Jurkat, Clone E6-1 (cell line): ENCODE measurements at regions not wholly inside any gene's neighbourhood (a gene's known extent, or its start where the extent isn't known, plus 50 kb on each side); places are given as distances from the start of the nearest gene placed in this dataset.
"Not testable (repeated sequence)": the region's sequence is repeated elsewhere in the genome, so short reads cannot be mapped to it uniquely, and the experiment has no call there.

ENCODE experiments used
- DNase-seq: peaks from one replicate; pipeline ENCODE4 v3.0.0-alpha.2; 2011; ENCODE audit warnings: low read depth, low spot score
- H3K4me3 ChIP-seq: 2 replicates; pipeline ENCODE4 v1.5.1; 2011; ENCODE audit warnings: mild to moderate bottlenecking, low read length, control low read depth, moderate library complexity

GRCh38 chr2:192718340-192718739 is 523.6 kb upstream of the TMEFF2 start:
- H3K4me3 ChIP-seq, result no peak overlapping the region
- DNase-seq, result no peak

DNA sequence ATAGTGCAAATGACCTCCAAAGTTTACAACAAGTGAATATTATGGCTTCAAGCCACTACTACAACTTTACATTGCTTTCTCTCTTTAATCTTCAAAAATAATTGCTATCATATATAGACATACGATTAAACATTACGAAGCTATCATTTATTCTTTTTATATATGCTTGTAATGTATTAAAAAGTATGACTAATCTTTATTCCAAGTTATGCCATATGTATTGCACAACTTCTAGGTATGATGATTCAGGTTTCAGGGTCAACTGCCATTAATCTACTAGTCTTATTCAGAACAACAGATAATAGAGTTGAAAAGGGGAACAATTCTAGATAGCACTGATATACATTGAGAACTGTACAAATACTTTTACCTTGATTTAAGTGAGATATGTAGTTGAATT is 506.2 kb upstream of the TMEFF2 start:
- no peak for DNase-seq
- no peak overlapping the region for H3K4me3 ChIP-seq

DNA sequence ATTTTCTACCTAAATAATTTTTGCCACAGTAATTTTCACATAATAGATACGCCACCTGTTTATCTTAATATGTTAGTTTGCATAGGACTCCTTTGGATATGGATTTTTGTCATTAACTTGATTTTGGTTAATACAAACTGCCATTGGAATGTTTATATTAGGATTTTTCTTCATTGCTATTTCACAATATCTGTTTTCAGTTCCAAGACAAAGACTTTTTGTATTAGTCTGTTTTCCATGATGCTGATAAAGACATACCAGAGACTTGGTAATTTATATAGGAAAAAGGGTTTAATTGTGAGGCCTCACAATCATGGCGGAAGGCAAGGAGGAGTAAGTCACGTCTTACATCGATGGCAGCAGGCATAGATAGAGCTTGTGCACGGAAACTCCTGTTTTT is 503.1 kb upstream of the TMEFF2 start:
- DNase-seq, result no peak
- no peak overlapping the region for H3K4me3 ChIP-seq

GRCh38 chr2:192696857-192697256 is 502.1 kb upstream of the TMEFF2 start:
- no peak for DNase-seq
- H3K4me3 ChIP-seq, result no peak overlapping the region

- no peak for DNase-seq
- H3K4me3 ChIP-seq, result no peak overlapping the region
Measured at GRCh38 chr2:192687015-192687414, 492.3 kb upstream of the TMEFF2 start.

- not testable (repeated sequence) for DNase-seq, H3K4me3 ChIP-seq
Measured at GRCh38 chr2:192682511-192682910, 487.8 kb upstream of the TMEFF2 start.

GRCh38 chr2:192675681-192676080 is 480.9 kb upstream of the TMEFF2 start:
- H3K4me3 ChIP-seq, result no peak overlapping the region
- no peak for DNase-seq

DNA sequence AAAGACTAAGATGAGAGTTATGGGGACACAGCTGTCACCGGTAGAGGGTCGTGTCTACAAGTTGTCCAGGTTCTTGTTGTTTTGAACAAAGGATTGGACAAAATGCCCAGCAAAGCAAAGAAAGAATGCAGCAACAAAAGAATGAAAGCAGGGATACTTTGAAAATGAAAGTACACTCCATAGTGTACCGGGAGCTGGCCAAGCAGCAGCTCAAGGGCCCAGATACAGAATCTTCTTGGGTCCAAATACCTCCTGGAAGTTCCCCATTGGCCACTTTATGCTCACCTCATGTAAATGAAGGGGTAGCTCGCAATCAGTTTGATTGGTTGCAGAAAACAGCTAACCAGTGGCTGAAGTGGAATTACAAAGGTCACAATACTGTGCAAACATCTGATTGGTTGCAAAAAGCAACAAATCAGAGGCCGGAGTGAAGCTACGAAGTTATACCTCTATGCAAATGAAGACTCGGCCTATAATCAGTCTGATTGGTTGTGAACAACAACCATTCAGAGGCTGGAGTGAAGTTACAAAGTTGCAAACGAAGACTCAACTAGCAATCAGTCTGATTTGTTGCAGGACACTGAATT is 474.9 kb upstream of the TMEFF2 start:
- H3K4me3 ChIP-seq, result no peak overlapping the region
- DNase-seq, result no peak

DNA sequence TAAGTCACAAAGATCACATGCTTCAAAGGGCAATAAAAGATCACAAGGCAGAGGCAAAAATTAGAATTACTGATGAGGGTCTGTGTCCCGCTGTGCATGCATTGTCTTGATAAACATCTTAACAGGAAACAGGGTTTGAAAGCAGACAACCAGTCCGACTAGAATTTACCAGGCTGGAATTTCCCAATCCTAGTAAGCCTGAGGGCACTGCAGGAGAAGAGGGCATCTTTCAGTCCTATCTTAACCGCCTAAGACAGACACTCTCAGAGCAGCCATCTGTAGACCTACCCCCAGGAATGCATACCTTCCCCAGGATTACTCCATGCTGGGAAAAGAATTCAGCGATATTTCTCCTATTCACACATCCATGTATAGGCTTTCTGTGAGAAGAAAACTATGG is 465.8 kb upstream of the TMEFF2 start:
- not testable (repeated sequence) for DNase-seq

DNA sequence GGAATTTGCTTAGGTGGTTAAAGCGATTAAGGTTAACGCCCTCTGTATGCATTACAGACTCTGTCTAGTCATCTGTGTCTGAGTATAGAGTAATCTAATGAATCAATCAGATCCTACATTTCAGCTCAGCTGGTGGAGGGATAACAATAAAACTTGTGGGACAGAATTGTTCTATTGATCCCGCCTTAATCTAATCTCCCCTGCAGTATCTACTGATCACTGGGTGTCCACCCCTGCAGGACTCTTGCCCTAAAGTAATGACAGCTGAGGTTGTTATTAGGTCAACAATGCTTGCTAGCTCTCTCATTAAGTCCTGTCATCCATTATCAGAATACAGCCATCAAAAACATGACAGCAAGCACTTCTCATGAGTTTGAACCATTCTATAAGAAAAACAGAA is 462.6 kb upstream of the TMEFF2 start:
- DNase-seq, result no peak

More for the DNA sequence above, 465.8 kb upstream of the TMEFF2 start:
- H3K4me3 ChIP-seq, result not testable (repeated sequence)

DNA sequence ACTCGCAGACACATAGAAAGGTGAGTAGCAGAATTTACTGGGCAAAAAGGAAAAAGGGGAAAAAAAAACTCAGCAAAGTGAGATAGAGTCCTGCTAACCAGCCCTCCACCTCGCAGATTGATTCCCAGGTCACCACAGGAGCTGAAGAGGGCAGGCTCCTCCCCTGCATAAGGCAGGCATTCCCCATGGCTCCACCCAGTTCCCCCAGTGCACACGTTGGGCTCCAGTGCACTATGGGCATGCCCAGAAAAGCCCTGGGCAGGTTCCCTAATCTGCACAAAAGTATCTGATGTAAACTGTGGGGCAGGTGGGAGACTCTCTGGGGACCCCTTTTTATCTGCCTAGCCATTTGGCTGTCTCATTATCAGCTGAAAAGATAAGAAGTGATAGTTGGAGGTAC is 461.2 kb upstream of the TMEFF2 start:
- DNase-seq, result no peak
- H3K4me3 ChIP-seq, result no peak overlapping the region

More for the DNA sequence above, 462.6 kb upstream of the TMEFF2 start:
- no peak overlapping the region for H3K4me3 ChIP-seq

DNA sequence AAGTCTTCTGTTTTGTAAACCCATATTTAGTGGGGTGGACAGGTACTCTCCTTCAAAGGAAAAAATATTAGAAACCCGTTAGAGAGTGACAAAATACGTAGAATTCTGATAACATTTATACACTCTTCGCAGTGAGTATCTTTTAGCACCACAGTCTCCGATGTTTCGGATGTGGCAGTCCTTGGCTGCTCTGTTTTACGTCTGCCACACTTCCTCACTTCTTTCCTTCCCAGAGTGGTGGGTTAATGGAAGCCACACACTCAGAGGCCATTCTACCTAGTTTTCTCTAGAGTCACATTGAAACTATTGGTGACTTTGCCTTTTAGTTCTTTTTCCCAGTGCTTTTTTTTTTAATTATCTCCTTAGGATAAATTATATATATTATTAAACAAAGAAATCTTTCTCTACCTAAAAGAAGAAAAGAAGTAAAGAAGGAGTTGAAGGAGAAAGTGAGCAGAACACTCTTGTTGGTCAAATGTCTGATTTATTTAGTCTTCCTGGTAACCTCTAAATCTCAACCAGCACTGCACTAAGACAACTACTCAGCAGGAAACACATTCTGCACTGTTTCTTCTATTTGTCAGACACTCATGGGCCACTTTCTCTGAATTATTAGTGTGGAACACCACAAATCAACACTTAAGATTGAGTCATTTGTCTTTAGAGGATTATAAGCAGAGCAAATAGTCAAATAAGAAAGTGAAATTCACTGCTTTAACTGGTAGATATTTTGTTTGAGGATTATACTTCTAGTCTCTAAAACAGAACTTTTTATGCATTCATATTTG is 451.3 kb upstream of the TMEFF2 start:
- no peak overlapping the region for H3K4me3 ChIP-seq
- DNase-seq, result no peak

- no peak for DNase-seq
- H3K4me3 ChIP-seq, result no peak overlapping the region
Measured at GRCh38 chr2:192634557-192634956, 439.8 kb upstream of the TMEFF2 start.

DNA sequence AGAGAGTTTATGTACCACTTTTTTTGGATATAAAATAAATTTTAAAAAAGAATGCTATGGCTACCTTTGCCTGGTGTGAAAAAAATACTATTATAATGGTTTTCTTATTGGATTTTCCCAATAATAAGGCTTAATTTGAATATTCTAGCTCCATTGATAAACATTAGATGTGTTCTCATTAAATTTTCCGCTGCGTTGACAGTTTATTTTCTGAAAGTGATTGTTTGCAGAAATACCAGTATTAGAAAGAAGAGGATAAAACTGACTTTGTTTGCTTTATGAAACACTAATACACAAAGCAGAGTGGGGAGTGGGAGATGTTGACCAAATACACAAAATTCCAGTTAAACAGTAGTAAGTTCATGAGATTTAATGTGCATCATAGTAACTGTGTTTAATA is 433.3 kb upstream of the TMEFF2 start:
- no peak overlapping the region for H3K4me3 ChIP-seq
- DNase-seq, result no peak

DNA sequence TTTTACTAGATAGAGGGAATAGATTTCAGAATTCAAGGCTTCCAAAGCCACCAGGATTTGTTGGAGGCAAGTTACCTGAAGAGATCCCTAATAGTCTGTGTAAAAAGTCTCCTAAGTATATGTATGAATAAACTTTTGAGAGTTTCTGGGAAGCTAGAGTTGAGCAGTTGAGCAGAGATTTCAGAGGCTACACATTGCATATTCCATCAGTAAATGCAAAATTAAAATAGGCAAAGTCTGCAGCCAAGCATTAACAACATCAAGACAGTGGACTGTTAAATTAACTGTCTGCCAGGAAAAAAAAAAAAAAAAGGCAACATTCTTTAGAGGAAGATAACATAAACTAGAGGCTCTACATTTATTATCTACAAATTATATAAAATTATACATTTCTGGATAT is 420.4 kb upstream of the TMEFF2 start:
- DNase-seq, result no peak
- H3K4me3 ChIP-seq, result no peak overlapping the region

GRCh38 chr2:192604295-192604694 is 409.6 kb upstream of the TMEFF2 start:
- H3K4me3 ChIP-seq, result no peak overlapping the region
- DNase-seq, result peak; percentile 0

DNA sequence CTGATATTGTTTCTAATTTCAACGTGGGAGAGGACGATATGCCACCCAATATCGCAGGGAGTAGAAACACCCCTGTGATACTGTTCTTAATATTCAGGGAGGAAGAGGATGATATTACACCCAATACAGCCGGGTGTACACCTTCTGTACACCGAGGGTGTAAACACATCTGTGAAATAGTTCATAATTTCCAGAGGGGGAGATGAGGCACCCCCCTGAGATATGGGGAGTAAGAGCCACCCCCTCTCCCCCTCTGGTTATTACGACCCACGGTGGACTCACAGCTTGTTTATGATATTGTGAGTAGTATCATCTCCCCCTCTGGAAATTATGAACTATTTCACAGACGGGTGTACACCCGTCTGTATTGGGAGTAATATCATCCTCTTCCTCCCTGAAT is 403.9 kb upstream of the TMEFF2 start:
- not testable (repeated sequence) for DNase-seq, H3K4me3 ChIP-seq

- no peak overlapping the region for H3K4me3 ChIP-seq
- no peak for DNase-seq
Measured at GRCh38 chr2:192593561-192593960, 398.8 kb upstream of the TMEFF2 start.

DNA sequence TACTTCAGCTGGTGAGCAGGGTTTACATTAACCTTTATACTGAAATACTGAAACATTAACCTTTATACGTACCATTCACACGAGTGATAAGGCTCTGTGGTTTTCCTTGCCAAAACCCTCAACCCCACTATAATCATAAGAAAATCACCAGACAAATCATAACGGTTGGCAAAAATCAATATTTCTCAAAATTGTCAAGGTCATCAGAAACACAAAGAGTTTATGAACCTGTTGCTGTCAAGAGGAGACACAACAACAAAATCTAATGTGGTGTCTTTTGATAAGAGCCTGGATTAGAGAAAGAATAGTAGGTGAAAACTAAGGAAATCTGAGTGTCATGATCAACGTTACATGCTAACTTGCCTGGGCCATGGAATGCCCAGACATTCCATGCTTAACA is 396.9 kb upstream of the TMEFF2 start:
- no peak for DNase-seq
- no peak overlapping the region for H3K4me3 ChIP-seq

DNA sequence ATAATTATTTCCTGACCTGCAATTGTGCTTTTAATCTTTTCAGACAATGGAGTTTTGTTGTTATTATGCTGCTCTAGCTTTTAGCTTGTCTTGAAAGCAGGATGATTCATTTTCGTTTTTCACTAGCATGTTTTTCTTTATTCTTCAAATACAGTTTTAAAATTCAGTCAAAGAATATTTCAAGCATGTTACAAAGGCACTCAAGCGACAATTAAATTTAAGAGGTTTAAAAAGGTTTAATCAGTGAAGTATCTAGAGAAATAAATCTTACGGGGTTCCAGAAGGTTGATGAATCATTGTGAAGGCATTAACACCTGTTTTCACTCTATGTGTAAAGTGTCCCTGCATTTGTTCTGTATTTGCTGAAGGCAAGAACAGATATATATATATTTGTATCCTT is 390.7 kb upstream of the TMEFF2 start:
- no peak for DNase-seq
- H3K4me3 ChIP-seq, result no peak overlapping the region

GRCh38 chr2:192584976-192585375 is 390.2 kb upstream of the TMEFF2 start:
- no peak overlapping the region for H3K4me3 ChIP-seq
- DNase-seq, result no peak
